ENCODE measurements at regions not wholly inside any gene's neighbourhood (a gene's known extent, or its start where the extent isn't known, plus 50 kb on each side); places are given as distances from the start of the nearest gene placed in this dataset.

DNA sequence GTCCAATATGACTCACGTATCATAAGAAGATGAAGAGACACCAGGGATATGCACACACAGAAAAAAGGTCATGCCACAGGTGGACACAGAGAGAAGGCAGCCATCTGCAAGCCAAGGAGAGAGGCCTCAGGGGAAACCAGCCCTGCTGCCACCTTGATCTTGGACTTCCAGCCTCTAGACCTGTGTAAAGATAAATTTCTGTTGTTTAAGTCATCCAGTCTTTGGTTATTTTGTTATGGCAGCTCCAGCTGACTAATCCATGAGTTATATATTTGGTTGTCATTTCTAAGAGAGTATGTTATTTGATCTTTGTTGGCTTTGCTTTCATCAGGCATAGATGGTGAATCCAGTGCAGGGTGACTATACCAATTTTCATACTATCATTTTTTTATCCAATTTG, 130.2 kb upstream of the DAP start:
- no peak overlapping the region for H2BK5ac ChIP-seq (ENCODE audit: low read depth, low read length)
- no peaks in the 10 kb centered on the region; the same call in 1 of the 2 replicates for H3K79me1 ChIP-seq (ENCODE audit: low read depth, low read length)
- no peak overlapping the region for H2BK15ac ChIP-seq (ENCODE audit: low read length)
- no peak overlapping the region for H3K4me2 ChIP-seq (ENCODE audit: insufficient read depth in 1 of 2, low read depth in 2 of 2, low read length in 2 of 2)
- no peaks in the 10 kb centered on the region for H3K23me2 ChIP-seq (ENCODE audit: low read depth, low read length)
- no peak overlapping the region for H3K23ac ChIP-seq (ENCODE audit: insufficient read length)
- no peak overlapping the region for H3K56ac ChIP-seq (replicated peaks; ENCODE audit: insufficient read length, low read depth, low read length)
- no peak overlapping the region for H2BK120ac ChIP-seq (replicated peaks; ENCODE audit: low read depth, low read length)
- DNase-seq (ENCODE audit: low read depth in 1 of 2, low spot score in 2 of 2), result no peak
- H4K8ac ChIP-seq (ENCODE audit: extremely low read depth, insufficient read depth, low read length), result no peak overlapping the region
- no peak overlapping the region for H3K27ac ChIP-seq (ENCODE audit: low read depth, low read length)
- H3K14ac ChIP-seq (ENCODE audit: insufficient read length), result no peak overlapping the region
- no peak overlapping the region for H2BK12ac ChIP-seq (ENCODE audit: low read depth, low read length)
- no peak overlapping the region for H2BK20ac ChIP-seq (ENCODE audit: low read length)
- no peak overlapping the region for H3K18ac ChIP-seq (ENCODE audit: extremely low read depth, low read length)
- ChIA-PET CTCF (ENCODE audit: partially characterized antibody) (no interaction called here), POLR2A (ENCODE audit: partially characterized antibody) (no interaction called here)
- H4K20me1 ChIP-seq (replicated peaks in 1 of 2; ENCODE audit: control insufficient read depth in 1 of 2, insufficient read depth in 2 of 2, low read length in 2 of 2), result no peaks in the 10 kb centered on the region
- H3K9ac ChIP-seq (replicated peaks in 1 of 4; ENCODE audit: extremely low read depth in 1 of 4, low read depth in 3 of 4, low read length in 3 of 4), result no peak overlapping the region
- FAIRE-seq, result no peak
- 100% methylated on average over 1 of the region's 1 CpG; no CpG with 5 or more reads in 1 of the 2 experiments for WGBS, 2 experiments (ENCODE audit: extremely low coverage in 1 of 2, insufficient coverage in 1 of 2, insufficient read length in 1 of 2, insufficient replicate concordance in 2 of 2, low coverage in 1 of 2, low lambda C conversion rate in 2 of 2, missing lambda C conversion rate in 1 of 2)
- H3K4me1 ChIP-seq (replicated peaks in 1 of 4; ENCODE audit: control insufficient read depth in 3 of 4, insufficient read depth in 4 of 4, low read length in 3 of 4), result no peaks in the 10 kb centered on the region
- peaks cover 0 to 5% of the 10 kb centered on the region in 2 experiments; a peak in 1 of 4 replicates for H3K9me3 ChIP-seq (ENCODE audit: insufficient read depth in 2 of 2, low read depth in 1 of 2, low read length in 1 of 2)
- H3K79me2 ChIP-seq (ENCODE audit: control insufficient read depth in 1 of 2, insufficient read depth in 2 of 2, low read length in 2 of 2), result no peaks in the 10 kb centered on the region
- no peak overlapping the region for H3K4ac ChIP-seq (replicated peaks; ENCODE audit: insufficient read length, low read depth, low read length)
- H4K91ac ChIP-seq (replicated peaks; ENCODE audit: insufficient read length, low read length), result no peak overlapping the region
- H2AK5ac ChIP-seq (ENCODE audit: low read depth, low read length), result no peak overlapping the region
- no peak overlapping the region for H3K4me3 ChIP-seq (ENCODE audit: extremely low read depth in 1 of 4, insufficient read depth in 2 of 4, low read depth in 3 of 4, low read length in 4 of 4)
- H3K36me3 ChIP-seq (ENCODE audit: control insufficient read depth in 2 of 4, insufficient read depth in 4 of 4, low read length in 3 of 4), result no peaks in the 10 kb centered on the region
- H3K27me3 ChIP-seq (replicated peaks in 1 of 4; ENCODE audit: control insufficient read depth in 3 of 4, extremely low read depth in 1 of 4, insufficient read depth in 3 of 4, low read length in 3 of 4), result no peaks in the 10 kb centered on the region
- H2AFZ ChIP-seq (ENCODE audit: low read length), result no peak overlapping the region
- no peak overlapping the region for H4K5ac ChIP-seq (ENCODE audit: insufficient read length, low read depth, low read length)
- TF ChIP-seq CEBPB (IDR thresholded peaks at IDR 0.05; ENCODE audit: low read depth, low read length), result no peak
- no peak for TF ChIP-seq CBX5 (IDR thresholded peaks at IDR 0.05; ENCODE audit: low read depth, low read length)
- no peak for TF ChIP-seq CHD2 (IDR thresholded peaks at IDR 0.05; ENCODE audit: low read length)
- no peak for TF ChIP-seq JUN (IDR thresholded peaks at IDR 0.05; ENCODE audit: low read depth, low read length)
- TF ChIP-seq RNF2 (IDR thresholded peaks at IDR 0.05; ENCODE audit: borderline replicate concordance, low read depth, low read length, missing control alignments, poor library complexity, severe bottlenecking), result no peak
- no peak for TF ChIP-seq POLR2A (IDR thresholded peaks at IDR 0.05; ENCODE audit: control extremely low read depth in 1 of 2, low read depth in 2 of 2, low read length in 2 of 2)
- no peak for TF ChIP-seq ATF3 (IDR thresholded peaks at IDR 0.05; ENCODE audit: insufficient read depth, low read depth, low read length)

Measured in H1 (cell line).